ENCODE measurements at regions not wholly inside any gene's neighbourhood (a gene's known extent, or its start where the extent isn't known, plus 50 kb on each side); places are given as distances from the start of the nearest gene placed in this dataset.

GRCh38 chr2:157164891-157165290 lies 92.6 kb upstream of the GALNT5 start:
- no peak overlapping the region for H3K4me3 Mint-ChIP-seq (ENCODE audit: low read depth)
- H3K27ac Mint-ChIP-seq, result no peak overlapping the region
- intact Hi-C loops (cut with micrococcal nuclease), result no loop called here
- DNase-seq (ENCODE audit: low spot score), result no peak
- no peaks in the 10 kb centered on the region for H3K9me3 Mint-ChIP-seq
- no peaks in the 10 kb centered on the region for H3K4me1 Mint-ChIP-seq (ENCODE audit: low read depth)
- peaks cover 2% of the 10 kb centered on the region for H3K27me3 Mint-ChIP-seq (ENCODE audit: low read depth)
- H3K36me3 Mint-ChIP-seq (ENCODE audit: low read depth), result no peaks in the 10 kb centered on the region

DNA sequence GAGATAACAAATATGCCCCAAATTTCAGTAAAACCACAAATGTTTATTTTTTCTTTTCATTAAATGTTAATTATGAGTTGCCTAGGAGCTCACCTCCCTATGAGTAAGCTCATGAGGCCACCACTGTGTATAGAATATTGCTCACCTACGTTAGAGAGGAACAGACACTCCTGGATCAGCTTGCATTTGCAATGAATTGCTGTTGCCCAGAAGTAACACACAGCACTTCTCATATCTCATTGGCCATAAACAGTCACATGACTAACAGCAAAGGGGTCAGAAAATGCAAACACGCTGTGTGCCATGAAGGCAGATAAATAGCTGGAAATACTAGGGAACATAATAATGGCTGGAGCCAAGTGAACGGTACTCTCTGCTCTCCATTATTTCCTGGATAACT lies 89.0 kb upstream of the GALNT5 start:
- no peak for DNase-seq (ENCODE audit: low spot score)
- no peaks in the 10 kb centered on the region for H3K36me3 Mint-ChIP-seq (ENCODE audit: low read depth)
- H3K27ac Mint-ChIP-seq, result no peak overlapping the region
- H3K9me3 Mint-ChIP-seq, result no peaks in the 10 kb centered on the region
- intact Hi-C loops (cut with micrococcal nuclease), result no loop called here
- H3K27me3 Mint-ChIP-seq (ENCODE audit: low read depth), result peaks cover 7% of the 10 kb centered on the region
- no peak overlapping the region for H3K4me3 Mint-ChIP-seq (ENCODE audit: low read depth)
- no peaks in the 10 kb centered on the region for H3K4me1 Mint-ChIP-seq (ENCODE audit: low read depth)

DNA sequence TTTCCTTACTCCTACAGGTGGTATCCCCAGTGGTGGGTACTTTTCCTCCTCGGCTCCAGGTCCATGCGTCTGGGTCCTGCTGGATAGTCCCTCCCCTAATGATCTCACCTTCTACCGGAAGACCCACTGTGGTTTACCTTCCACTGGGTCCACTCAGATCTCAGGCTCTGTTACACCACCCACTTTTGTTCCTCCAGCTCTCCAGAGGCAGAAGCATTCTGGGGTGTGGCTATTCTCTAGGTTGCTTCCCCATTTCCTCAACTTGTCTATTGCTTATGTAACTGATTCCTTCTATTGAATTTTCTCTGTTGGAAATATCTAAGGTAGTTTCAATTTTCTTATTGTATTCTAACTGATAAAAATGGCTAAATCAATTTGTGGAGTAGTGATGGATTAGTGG lies 87.6 kb upstream of the GALNT5 start:
- H3K4me1 Mint-ChIP-seq (ENCODE audit: low read depth), result no peaks in the 10 kb centered on the region
- H3K27me3 Mint-ChIP-seq (ENCODE audit: low read depth), result peaks cover 10% of the 10 kb centered on the region
- intact Hi-C loops (cut with micrococcal nuclease), result no loop called here
- no peaks in the 10 kb centered on the region for H3K36me3 Mint-ChIP-seq (ENCODE audit: low read depth)
- no peak overlapping the region for H3K4me3 Mint-ChIP-seq (ENCODE audit: low read depth)
- H3K27ac Mint-ChIP-seq, result no peak overlapping the region
- DNase-seq (ENCODE audit: low spot score), result no peak
- no peaks in the 10 kb centered on the region for H3K9me3 Mint-ChIP-seq

GRCh38 chr2:157170299-157170698 lies 87.2 kb upstream of the GALNT5 start:
- intact Hi-C loops (cut with micrococcal nuclease), result no loop called here
- H3K4me1 Mint-ChIP-seq (ENCODE audit: low read depth), result no peaks in the 10 kb centered on the region
- peaks cover 10% of the 10 kb centered on the region for H3K27me3 Mint-ChIP-seq (ENCODE audit: low read depth)
- no peak overlapping the region for H3K27ac Mint-ChIP-seq
- no peaks in the 10 kb centered on the region for H3K9me3 Mint-ChIP-seq
- no peak for DNase-seq (ENCODE audit: low spot score)
- H3K4me3 Mint-ChIP-seq (ENCODE audit: low read depth), result no peak overlapping the region
- H3K36me3 Mint-ChIP-seq (ENCODE audit: low read depth), result no peaks in the 10 kb centered on the region

DNA sequence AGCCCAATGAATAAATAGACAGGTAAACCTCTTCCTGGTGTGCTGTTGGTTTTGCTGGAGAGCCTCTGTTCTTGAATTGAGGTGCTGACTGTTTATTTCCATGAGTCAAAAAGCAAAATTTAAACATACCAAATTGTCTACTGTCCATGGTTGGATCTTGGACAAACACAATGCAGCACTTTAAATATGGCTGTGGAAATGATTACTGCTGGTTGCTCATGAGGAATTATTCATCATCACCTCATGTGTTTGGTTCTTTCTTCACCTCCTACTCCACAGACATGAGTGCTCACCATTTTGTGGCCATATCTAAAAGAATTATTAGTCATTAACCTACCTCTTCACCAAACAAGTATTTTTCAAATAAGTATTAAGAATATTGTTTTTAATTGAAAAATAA lies 85.3 kb upstream of the GALNT5 start:
- Mint-ChIP-seq H3K27me3 (ENCODE audit: low read depth) (peaks cover 10% of the 10 kb centered on the region), H3K9me3 (peaks cover 4% of the 10 kb centered on the region), H3K36me3 (ENCODE audit: low read depth) (no peaks in the 10 kb centered on the region), H3K27ac (no peak overlapping the region), H3K4me1 (ENCODE audit: low read depth) (peaks cover 2% of the 10 kb centered on the region), H3K4me3 (ENCODE audit: low read depth) (no peak overlapping the region)
- no peak for DNase-seq (ENCODE audit: low spot score)
- intact Hi-C loops (cut with micrococcal nuclease), result no loop called here

DNA sequence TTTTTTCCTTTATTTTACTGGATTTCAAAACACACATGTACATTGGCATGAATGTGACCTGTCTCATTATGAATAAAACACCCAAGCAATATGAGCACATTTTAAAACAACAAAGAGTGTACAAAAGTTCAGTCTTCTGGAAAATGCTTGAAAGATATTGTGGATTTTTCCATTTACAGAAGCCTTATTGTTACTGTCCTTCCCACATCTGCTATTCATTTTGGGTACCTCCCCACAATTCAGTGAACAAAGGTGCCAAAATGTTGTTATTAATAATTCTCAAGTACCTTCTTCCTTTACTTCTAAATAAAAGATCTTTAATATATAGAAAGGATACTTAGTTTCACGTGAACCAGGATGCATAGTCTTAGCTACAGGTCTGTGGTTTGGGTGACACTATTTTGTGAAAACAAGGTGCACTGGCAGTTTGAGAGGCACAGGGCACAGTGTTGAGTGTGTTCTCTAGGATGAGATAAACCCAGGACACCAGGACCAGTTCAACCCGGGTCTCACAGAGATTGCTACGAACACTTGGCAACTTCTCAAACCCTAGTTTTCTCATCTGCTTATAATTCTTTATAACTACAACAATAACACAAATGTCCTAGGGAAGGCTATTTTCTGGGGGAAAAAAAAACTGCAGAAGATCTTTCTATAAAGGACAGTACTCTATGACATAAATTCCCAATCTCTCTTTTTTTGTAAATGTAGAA lies 84.5 kb upstream of the GALNT5 start:
- Mint-ChIP-seq H3K36me3 (ENCODE audit: low read depth) (no peaks in the 10 kb centered on the region), H3K27ac (no peak overlapping the region), H3K4me1 (ENCODE audit: low read depth) (peaks cover 4% of the 10 kb centered on the region), H3K9me3 (peaks cover 4% of the 10 kb centered on the region), H3K4me3 (ENCODE audit: low read depth) (no peak overlapping the region), H3K27me3 (ENCODE audit: low read depth) (peaks cover 11% of the 10 kb centered on the region)
- DNase-seq (ENCODE audit: low spot score), result no peak
- intact Hi-C loops (cut with micrococcal nuclease), result no loop called here

GRCh38 chr2:157173740-157174184 lies 83.7 kb upstream of the GALNT5 start:
- H3K36me3 Mint-ChIP-seq (ENCODE audit: low read depth), result no peaks in the 10 kb centered on the region
- peaks cover 4% of the 10 kb centered on the region for H3K9me3 Mint-ChIP-seq
- DNase-seq (ENCODE audit: low spot score), result no peak
- no peak overlapping the region for H3K4me3 Mint-ChIP-seq (ENCODE audit: low read depth)
- H3K27ac Mint-ChIP-seq, result no peak overlapping the region
- H3K4me1 Mint-ChIP-seq (ENCODE audit: low read depth), result peaks cover 4% of the 10 kb centered on the region
- intact Hi-C loops (cut with micrococcal nuclease), result no loop called here
- peaks cover 11% of the 10 kb centered on the region for H3K27me3 Mint-ChIP-seq (ENCODE audit: low read depth)

- DNase-seq (ENCODE audit: low spot score), result no peak
- peaks cover 4% of the 10 kb centered on the region for H3K4me1 Mint-ChIP-seq (ENCODE audit: low read depth)
- H3K9me3 Mint-ChIP-seq, result peaks cover 4% of the 10 kb centered on the region
- peaks cover 11% of the 10 kb centered on the region for H3K27me3 Mint-ChIP-seq (ENCODE audit: low read depth)
- no peaks in the 10 kb centered on the region for H3K36me3 Mint-ChIP-seq (ENCODE audit: low read depth)
- intact Hi-C loops (cut with micrococcal nuclease), result no loop called here
- H3K4me3 Mint-ChIP-seq (ENCODE audit: low read depth), result no peak overlapping the region
- H3K27ac Mint-ChIP-seq, result no peak overlapping the region
These were observed 83.2 kb upstream of the GALNT5 start for GRCh38 chr2:157174321-157174720.

GRCh38 chr2:157176602-157177001 lies 80.9 kb upstream of the GALNT5 start:
- H3K4me3 Mint-ChIP-seq (ENCODE audit: low read depth), result no peak overlapping the region
- intact Hi-C loops (cut with micrococcal nuclease), result no loop called here
- H3K4me1 Mint-ChIP-seq (ENCODE audit: low read depth), result peaks cover 4% of the 10 kb centered on the region
- peaks cover 12% of the 10 kb centered on the region for H3K27me3 Mint-ChIP-seq (ENCODE audit: low read depth)
- no peaks in the 10 kb centered on the region for H3K36me3 Mint-ChIP-seq (ENCODE audit: low read depth)
- H3K27ac Mint-ChIP-seq, result no peak overlapping the region
- no peak for DNase-seq (ENCODE audit: low spot score)
- peaks cover 4% of the 10 kb centered on the region for H3K9me3 Mint-ChIP-seq

GRCh38 chr2:157178874-157179273 lies 78.6 kb upstream of the GALNT5 start:
- no peak overlapping the region for H3K27ac Mint-ChIP-seq
- intact Hi-C loops (cut with micrococcal nuclease), result no loop called here
- DNase-seq (ENCODE audit: low spot score), result no peak
- H3K4me3 Mint-ChIP-seq (ENCODE audit: low read depth), result no peak overlapping the region
- peaks cover 4% of the 10 kb centered on the region for H3K9me3 Mint-ChIP-seq
- peaks cover 14% of the 10 kb centered on the region for H3K4me1 Mint-ChIP-seq (ENCODE audit: low read depth)
- no peaks in the 10 kb centered on the region for H3K36me3 Mint-ChIP-seq (ENCODE audit: low read depth)
- H3K27me3 Mint-ChIP-seq (ENCODE audit: low read depth), result peaks cover 5% of the 10 kb centered on the region

GRCh38 chr2:157179324-157180105 lies 78.0 kb upstream of the GALNT5 start:
- Mint-ChIP-seq H3K4me3 (ENCODE audit: low read depth) (no peak overlapping the region), H3K27me3 (ENCODE audit: low read depth) (peaks cover 5% of the 10 kb centered on the region), H3K9me3 (peaks cover 4% of the 10 kb centered on the region), H3K36me3 (ENCODE audit: low read depth) (no peaks in the 10 kb centered on the region), H3K27ac (no peak overlapping the region), H3K4me1 (ENCODE audit: low read depth) (peaks cover 18% of the 10 kb centered on the region)
- no peak for DNase-seq (ENCODE audit: low spot score)
- intact Hi-C loops (cut with micrococcal nuclease), result no loop called here

DNA sequence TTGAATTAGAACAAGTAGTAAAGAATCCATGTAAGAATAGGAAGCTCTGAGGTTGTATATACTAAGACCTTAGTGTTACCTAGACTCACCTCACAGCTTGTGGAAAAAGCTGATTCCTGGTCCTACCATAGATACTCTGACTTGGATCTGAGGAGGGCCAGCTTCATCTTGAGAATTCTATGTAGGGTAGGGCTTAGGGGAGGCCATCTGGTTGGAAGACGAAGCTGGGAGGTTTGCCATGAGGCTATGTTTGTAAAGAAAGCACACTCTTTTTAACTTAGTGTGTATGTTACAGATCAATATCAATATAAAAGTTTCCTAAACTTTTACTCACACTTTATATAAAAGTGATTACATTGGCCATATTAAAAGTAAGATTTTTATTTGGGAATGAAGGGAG lies 77.1 kb upstream of the GALNT5 start:
- Mint-ChIP-seq H3K4me1 (ENCODE audit: low read depth) (peaks cover 23% of the 10 kb centered on the region), H3K36me3 (ENCODE audit: low read depth) (no peaks in the 10 kb centered on the region), H3K27me3 (ENCODE audit: low read depth) (peaks cover 5% of the 10 kb centered on the region), H3K9me3 (peaks cover 4% of the 10 kb centered on the region), H3K27ac (no peak overlapping the region), H3K4me3 (ENCODE audit: low read depth) (no peak overlapping the region)
- intact Hi-C loops (cut with micrococcal nuclease), result no loop called here
- DNase-seq (ENCODE audit: low spot score), result no peak

DNA sequence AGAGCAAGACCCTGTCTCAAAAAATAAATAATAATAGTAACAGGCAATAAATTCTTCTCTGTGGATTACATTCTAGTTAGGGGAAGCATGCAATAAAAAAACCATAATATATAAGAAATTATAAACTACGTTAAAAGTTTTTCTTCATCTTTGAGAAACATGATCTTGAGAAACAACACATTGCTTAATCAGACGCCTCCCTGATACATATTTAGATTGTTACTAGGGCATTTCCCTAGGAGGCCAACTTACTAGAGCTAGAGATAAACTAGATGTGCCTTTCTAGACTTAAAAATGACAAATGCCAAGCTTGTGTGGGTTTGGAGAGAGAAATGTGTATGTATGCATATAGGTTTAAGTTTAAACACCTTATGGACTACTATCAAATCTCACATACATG lies 76.3 kb upstream of the GALNT5 start:
- H3K4me3 Mint-ChIP-seq (ENCODE audit: low read depth), result no peak overlapping the region
- H3K36me3 Mint-ChIP-seq (ENCODE audit: low read depth), result no peaks in the 10 kb centered on the region
- peaks cover 6% of the 10 kb centered on the region for H3K27me3 Mint-ChIP-seq (ENCODE audit: low read depth)

More for the DNA sequence above, 76.3 kb upstream of the GALNT5 start:
- DNase-seq (ENCODE audit: low spot score), result no peak
- H3K9me3 Mint-ChIP-seq, result peaks cover 4% of the 10 kb centered on the region
- H3K27ac Mint-ChIP-seq, result no peak overlapping the region
- intact Hi-C loops (cut with micrococcal nuclease), result no loop called here
- peaks cover 23% of the 10 kb centered on the region for H3K4me1 Mint-ChIP-seq (ENCODE audit: low read depth)
